Activated T-helper 17 cell treated with anti-CD3 and anti-CD28 coated beads, Interleukin-2, amount 50 U/mL, for 72 hours (primary cell): ENCODE measurements at regions not wholly inside any gene's neighbourhood (a gene's known extent, or its start where the extent isn't known, plus 50 kb on each side); places are given as distances from the start of the nearest gene placed in this dataset.

Experiments
- ATAC-seq: fragments of 150-1000 bp; cut with Tn5 transposase; replicated peaks from 2 replicates; pipeline ENCODE4 v1.10.0; 2021; ENCODE audit warnings: mild to moderate bottlenecking, moderate library complexity
- H3K27ac Mint-ChIP-seq: one replicate; pipeline ENCODE4 v1.8.0; 2022; ENCODE audit warnings: mixed read lengths
- H3K27me3 Mint-ChIP-seq: one replicate; pipeline ENCODE4 v1.8.0; 2022; ENCODE audit warnings: mixed read lengths
- H3K36me3 Mint-ChIP-seq: one replicate; pipeline ENCODE4 v1.8.0; 2022; ENCODE audit warnings: low read depth, mild to moderate bottlenecking, mixed read lengths
- H3K4me1 Mint-ChIP-seq: one replicate; pipeline ENCODE4 v1.8.0; 2022; ENCODE audit warnings: mixed read lengths
- H3K4me3 Mint-ChIP-seq: one replicate; pipeline ENCODE4 v1.8.0; 2022; ENCODE audit warnings: mild to moderate bottlenecking, mixed read lengths
- H3K9me3 Mint-ChIP-seq: one replicate; pipeline ENCODE4 v1.8.0; 2022; ENCODE audit warnings: mixed read lengths

DNA sequence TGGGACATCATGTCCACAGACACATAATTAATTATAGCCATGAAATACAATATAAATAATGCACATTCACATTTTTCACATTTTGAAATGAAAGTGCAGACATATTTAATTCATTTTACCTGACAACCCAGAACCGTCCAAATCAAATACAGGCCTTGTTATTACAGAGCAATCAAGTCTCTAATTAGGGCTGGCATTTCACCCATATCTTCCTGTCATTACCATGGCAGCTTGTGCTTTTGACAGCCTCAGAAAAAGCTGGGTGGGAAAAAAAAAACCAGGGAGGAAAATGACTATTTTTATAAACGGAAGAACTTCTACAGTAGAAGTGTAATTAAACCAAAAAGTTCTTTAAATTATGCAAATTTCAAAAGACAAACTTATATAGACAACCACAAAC, 436.4 kb downstream of the FBXO15 start:
- Mint-ChIP-seq H3K27me3 (no peaks in the 10 kb centered on the region), H3K4me3 (no peak overlapping the region), H3K4me1 (no peaks in the 10 kb centered on the region), H3K27ac (no peak overlapping the region), H3K36me3 (no peaks in the 10 kb centered on the region), H3K9me3 (peaks cover 8% of the 10 kb centered on the region)
- ATAC-seq: no peak

DNA sequence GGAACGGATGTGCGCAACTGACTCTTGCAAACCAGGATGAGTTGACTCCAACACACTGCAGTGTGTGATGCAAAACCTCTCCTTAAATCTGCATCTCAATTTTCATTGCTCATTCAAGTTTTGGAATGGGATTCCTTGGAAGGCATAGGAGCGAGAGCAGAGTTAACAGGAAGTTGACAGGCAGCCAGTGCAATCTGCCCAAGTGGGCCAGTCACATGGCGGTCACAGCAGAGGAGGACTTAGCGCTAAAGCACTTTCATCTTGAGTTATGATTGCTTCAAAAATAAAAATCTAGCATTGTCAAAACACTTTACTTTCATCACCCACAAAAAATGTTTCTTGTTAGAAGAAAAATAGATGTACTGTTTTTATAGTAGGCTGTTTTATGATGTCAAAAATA, 439.0 kb downstream of the FBXO15 start:
- Mint-ChIP-seq H3K27ac (no peak overlapping the region), H3K9me3 (peaks cover 11% of the 10 kb centered on the region), H3K4me1 (no peaks in the 10 kb centered on the region), H3K4me3 (no peak overlapping the region), H3K36me3 (no peaks in the 10 kb centered on the region), H3K27me3 (no peaks in the 10 kb centered on the region)
- no peak for ATAC-seq

DNA sequence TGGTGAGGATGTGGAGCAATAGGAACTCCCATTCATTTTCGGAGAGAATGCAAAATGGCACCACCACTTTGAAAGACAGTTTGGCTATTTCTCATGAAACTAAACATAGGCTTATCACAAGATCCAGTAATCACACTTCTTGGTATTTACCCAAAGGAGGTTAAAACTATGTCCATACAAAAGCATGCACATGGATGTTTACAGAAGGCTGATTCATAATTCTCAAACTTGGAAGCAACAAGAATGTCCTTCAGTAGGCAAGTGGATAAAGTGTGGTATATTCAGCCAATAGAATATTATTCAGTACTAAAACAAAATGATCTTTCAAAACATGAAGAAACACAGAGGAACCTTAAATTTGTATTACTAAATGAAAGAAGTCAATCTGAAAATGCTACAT, 440.6 kb downstream of the FBXO15 start:
- Mint-ChIP-seq H3K9me3 (peaks cover 7% of the 10 kb centered on the region), H3K4me1 (no peaks in the 10 kb centered on the region), H3K4me3 (no peak overlapping the region), H3K36me3 (no peaks in the 10 kb centered on the region), H3K27me3 (no peaks in the 10 kb centered on the region), H3K27ac (no peak overlapping the region)
- ATAC-seq: no peak

DNA sequence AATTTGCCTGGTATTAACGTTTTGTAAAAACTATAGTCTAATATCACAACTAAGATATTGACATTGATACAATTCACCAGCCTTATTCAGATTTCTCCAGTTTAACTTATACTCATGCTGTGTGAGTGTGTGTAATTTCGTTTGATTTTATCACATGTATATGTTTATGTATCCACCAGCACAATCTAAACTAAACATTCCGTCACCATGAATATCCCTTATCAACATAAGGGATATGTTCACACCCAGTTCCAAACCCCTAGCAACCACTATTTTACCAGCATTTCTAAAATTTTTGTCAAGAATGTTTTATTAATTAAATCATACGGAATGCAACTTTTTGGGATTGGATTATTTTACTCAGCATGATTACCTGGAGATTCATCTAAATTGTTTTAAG, 450.3 kb downstream of the FBXO15 start:
- Mint-ChIP-seq H3K9me3 (peaks cover 6% of the 10 kb centered on the region), H3K4me1 (no peaks in the 10 kb centered on the region), H3K36me3 (no peaks in the 10 kb centered on the region), H3K27ac (no peak overlapping the region), H3K27me3 (no peaks in the 10 kb centered on the region), H3K4me3 (no peak overlapping the region)
- no peak for ATAC-seq

DNA sequence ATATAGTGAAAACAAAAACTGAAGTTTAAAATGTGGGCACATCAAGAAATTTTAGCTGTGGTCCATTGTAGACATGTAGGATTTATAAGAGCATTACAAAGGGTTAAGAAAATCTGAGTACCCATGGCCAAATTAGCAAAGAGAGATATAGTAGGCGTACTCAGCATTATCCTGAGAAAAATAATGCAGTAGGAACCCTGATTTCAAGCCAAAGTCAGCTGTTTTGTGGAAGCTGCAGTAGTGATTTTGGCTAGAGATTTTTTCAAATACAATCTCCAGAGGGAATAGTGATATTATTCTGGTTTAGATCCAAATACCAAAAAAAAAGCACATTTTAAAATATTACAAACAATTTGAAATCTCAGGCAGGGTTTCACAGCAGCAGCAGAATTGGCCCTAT, 450.9 kb downstream of the FBXO15 start:
- Mint-ChIP-seq H3K36me3 (no peaks in the 10 kb centered on the region), H3K4me1 (no peaks in the 10 kb centered on the region), H3K9me3 (peaks cover 6% of the 10 kb centered on the region), H3K27me3 (no peaks in the 10 kb centered on the region), H3K4me3 (no peak overlapping the region), H3K27ac (no peak overlapping the region)
- no peak for ATAC-seq

DNA sequence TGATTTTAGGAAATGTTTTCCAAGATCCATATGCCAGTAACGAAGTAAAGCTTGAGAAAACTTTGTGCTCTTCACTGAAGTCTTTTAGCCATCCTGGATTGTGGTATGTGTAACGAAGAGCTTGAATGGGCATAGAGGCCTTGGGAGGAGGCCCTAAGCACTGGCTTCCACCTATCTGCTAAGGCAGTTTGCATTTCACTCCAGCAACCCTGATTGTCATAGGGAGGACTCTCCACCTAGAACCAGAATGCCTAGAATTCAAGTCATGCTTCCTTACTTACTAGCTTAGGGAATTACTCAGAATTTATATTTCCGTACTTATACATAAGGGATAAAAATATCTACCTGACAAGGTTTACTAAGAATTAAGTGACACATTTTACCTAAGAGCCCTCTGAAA, 451.5 kb downstream of the FBXO15 start:
- no peaks in the 10 kb centered on the region for H3K27me3 Mint-ChIP-seq
- H3K4me1 Mint-ChIP-seq: no peaks in the 10 kb centered on the region
- ATAC-seq: no peak
- no peak overlapping the region for H3K27ac Mint-ChIP-seq
- no peaks in the 10 kb centered on the region for H3K36me3 Mint-ChIP-seq
- no peak overlapping the region for H3K4me3 Mint-ChIP-seq
- peaks cover 6% of the 10 kb centered on the region for H3K9me3 Mint-ChIP-seq

DNA sequence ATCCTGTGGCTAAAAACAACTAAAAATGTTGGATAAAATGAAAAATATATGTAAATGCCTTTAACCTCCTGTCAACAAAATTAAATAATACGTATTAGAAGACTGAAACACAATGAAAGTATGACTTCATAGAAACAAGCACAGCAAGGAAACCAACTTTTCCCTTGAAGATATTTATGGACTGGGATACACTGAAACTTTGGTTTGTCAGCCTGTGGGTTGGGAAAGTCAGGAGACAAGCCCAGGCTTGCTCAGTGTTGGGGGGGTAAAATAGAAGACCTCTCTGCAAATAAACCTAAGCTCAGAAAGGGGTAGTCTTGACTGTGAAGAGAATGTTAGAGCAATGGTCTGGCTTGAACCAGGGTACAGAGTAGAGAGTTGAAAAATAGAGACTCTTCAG, 454.5 kb downstream of the FBXO15 start:
- Mint-ChIP-seq H3K27me3 (no peaks in the 10 kb centered on the region), H3K36me3 (no peaks in the 10 kb centered on the region), H3K9me3 (peaks cover 6% of the 10 kb centered on the region), H3K4me3 (no peak overlapping the region), H3K27ac (no peak overlapping the region), H3K4me1 (no peaks in the 10 kb centered on the region)
- no peak for ATAC-seq

DNA sequence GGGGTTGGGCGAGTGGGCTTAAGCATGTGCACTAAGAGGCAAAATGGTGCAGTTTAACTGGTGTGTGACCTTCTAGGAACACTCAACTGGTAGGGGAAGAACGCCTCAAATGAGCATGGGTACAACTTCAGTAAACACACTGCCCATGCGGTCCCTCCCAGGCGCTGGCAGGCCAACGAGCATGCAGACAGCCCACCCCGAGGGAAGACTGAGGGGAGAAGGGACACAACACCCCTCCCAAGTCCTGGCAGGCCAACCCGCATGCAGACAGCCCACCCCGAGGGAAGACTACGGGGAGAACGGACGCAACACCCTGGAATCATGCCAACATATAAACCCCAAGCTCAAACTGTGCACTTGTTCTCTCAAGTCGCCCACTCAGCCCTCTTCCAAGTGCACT, 456.0 kb downstream of the FBXO15 start:
- Mint-ChIP-seq H3K4me3 (no peak overlapping the region), H3K27me3 (no peaks in the 10 kb centered on the region), H3K27ac (no peak overlapping the region), H3K36me3 (no peaks in the 10 kb centered on the region), H3K4me1 (no peaks in the 10 kb centered on the region), H3K9me3 (peaks cover 6% of the 10 kb centered on the region)
- no peak for ATAC-seq

DNA sequence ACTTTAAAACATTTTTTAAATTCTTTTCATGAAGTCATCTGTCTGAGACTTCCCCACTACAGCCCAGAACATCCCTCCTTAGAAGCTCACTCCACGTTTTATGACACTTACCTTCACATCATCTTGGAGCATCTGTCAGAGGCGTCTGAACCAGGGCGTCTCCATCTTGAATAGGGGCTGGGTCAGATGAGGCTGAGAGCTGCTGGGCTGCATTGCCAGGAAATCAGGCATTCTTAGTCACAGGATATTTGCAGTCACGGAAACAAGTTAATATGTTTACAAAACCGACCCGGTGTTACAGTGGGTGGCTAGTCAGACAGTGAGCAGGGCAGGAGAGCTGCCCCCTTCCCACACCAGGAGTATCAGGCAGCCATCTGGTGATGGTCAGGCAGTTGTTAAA, 456.5 kb downstream of the FBXO15 start:
- Mint-ChIP-seq H3K4me3 (no peak overlapping the region), H3K9me3 (peaks cover 6% of the 10 kb centered on the region), H3K4me1 (no peaks in the 10 kb centered on the region), H3K27me3 (no peaks in the 10 kb centered on the region), H3K27ac (no peak overlapping the region), H3K36me3 (no peaks in the 10 kb centered on the region)
- no peak for ATAC-seq

DNA sequence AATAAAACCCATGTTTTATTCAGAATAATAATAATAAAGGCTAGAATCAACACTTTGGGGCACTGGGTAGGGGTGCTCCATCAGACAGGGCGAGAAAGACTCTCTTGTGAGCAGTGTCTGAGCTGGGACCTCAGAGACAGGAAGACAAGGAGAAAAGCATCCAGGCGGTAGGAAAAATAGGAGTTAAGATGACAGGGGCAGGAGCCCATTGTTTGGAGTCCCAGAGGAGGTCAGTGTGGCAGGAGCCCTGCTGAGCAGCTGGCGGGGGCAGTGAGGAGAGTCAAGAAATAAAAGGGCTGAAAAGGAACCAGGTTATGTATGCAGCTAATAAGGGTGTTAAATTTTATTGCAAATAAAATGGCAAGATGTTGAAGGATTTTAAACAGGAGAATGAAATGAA, 457.4 kb downstream of the FBXO15 start:
- no peak for ATAC-seq
- Mint-ChIP-seq H3K27ac (no peak overlapping the region), H3K4me3 (no peak overlapping the region), H3K27me3 (no peaks in the 10 kb centered on the region), H3K4me1 (no peaks in the 10 kb centered on the region), H3K36me3 (no peaks in the 10 kb centered on the region), H3K9me3 (peaks cover 6% of the 10 kb centered on the region)

DNA sequence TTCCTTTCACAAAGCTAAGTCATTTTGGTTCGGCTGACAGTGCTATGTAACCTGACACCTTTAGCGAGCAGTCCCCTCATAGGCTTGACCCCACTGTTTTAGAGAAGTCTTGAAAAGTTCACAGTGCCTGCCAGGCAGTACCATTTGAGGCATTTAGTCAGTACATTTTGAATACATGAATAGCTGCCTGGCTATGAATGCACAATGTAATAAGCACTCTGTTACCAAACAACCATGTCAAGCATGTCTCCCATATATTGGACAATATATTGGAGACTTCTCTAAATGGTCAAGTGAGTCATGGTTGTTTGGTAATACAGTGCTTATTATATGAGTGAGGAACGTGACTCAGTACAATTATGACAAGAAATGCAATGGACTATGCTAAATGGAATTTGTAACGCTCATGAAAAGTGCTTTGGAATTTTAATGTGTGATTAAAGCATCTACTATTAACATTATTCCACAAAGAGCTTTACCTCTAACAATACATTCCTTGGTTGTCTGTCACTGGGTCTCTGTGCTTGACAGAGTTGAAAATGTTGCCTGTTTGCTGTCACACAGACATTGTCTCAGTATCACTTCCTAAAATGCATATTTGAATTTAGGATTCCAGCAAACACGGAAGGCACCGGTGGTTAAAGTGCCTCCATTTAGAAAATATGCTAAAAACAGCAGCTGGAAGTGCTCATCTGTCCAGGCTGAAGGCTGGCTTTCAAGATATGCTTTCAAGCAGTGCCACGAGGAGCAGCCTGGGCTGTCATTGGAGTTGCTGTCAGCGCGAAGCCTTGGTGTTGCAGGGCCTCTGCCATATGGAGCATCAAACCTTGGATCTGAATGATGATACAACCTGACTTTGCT, 458.6 kb downstream of the FBXO15 start:
- Mint-ChIP-seq H3K36me3 (no peaks in the 10 kb centered on the region), H3K4me1 (no peaks in the 10 kb centered on the region), H3K27ac (no peak overlapping the region), H3K9me3 (peaks cover 6% of the 10 kb centered on the region), H3K4me3 (no peak overlapping the region), H3K27me3 (no peaks in the 10 kb centered on the region)
- ATAC-seq: no peak

DNA sequence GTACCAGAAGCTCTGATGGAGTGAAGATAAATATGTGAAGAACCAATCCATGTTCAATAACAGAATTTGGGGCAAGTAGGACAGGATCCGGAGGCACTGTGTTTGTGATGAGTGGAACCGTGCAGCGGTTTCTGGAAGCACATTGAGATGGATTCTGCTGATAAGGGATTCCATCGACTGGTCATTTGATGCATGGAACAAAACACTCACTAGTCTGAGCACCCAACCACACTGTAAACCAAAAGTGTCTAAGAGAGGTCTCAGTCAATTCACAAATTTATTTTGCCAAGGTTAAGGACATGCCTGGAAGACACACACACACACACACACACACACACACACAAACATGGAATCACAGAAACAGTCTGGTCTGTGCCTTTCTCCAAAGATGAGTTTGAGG, 459.5 kb downstream of the FBXO15 start:
- Mint-ChIP-seq H3K27ac (no peak overlapping the region), H3K36me3 (no peaks in the 10 kb centered on the region), H3K4me1 (no peaks in the 10 kb centered on the region), H3K27me3 (no peaks in the 10 kb centered on the region), H3K9me3 (peaks cover 1% of the 10 kb centered on the region), H3K4me3 (no peak overlapping the region)
- ATAC-seq: no peak

DNA sequence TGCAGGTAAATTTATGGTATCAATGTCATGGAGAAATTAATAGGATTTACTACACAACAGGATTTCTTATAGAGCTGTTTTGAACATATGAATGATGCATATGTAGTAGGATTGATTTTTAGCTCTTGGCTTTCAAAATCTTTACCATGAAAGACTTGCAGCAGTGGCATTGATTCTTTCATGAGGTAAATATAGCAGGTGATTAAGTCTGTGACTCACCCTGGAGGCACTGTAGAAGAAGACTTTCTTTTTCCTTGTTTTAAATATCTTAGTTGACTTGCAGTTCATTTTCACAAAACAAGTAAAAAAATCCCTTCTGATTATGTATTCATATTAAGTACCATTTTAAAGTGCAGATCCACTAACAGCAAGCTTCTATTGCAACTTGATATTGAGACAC, 463.0 kb downstream of the FBXO15 start:
- ATAC-seq: no peak
- Mint-ChIP-seq H3K4me3 (no peak overlapping the region), H3K27me3 (no peaks in the 10 kb centered on the region), H3K4me1 (no peaks in the 10 kb centered on the region), H3K9me3 (no peaks in the 10 kb centered on the region), H3K36me3 (no peaks in the 10 kb centered on the region), H3K27ac (no peak overlapping the region)

DNA sequence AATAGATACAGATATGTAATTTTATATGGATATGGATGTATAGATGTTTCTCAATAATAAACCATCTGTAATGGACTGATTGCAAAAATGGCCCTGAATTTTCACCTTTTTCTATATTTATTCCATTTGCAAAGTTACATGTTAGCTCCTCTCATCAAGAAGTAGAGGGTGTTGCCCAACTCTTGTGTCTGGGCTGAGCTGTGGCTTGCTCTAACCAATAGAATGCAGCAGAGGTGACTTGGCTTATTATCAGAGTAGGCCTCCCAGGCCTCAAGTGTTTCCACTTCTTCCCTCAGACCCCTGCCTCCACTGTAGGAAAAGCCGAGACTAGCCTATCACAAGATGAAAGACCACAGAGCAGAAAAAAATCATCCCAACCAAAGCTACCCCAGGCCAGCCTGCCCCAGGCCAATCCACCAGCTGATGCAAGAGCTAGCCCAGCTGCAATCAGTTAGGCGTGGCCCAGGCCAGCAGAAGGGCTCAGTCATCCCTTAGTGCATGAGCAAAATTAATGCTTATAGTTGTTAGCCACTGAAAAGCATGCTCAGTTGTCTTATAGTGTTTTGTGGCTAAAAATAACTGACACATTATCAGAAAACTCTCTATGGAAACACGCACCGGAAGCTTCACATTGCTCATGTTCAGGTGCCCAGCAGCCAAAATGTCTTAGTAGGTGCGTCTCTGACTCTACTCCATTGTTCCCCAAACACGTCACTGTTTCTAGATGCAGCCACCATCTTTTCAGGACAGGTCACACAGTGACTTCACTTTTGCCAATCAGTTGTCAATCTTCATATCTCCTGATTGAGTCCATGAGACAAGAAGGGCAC, 464.0 kb downstream of the FBXO15 start:
- ATAC-seq: no peak
- no peaks in the 10 kb centered on the region for H3K36me3 Mint-ChIP-seq

DNA sequence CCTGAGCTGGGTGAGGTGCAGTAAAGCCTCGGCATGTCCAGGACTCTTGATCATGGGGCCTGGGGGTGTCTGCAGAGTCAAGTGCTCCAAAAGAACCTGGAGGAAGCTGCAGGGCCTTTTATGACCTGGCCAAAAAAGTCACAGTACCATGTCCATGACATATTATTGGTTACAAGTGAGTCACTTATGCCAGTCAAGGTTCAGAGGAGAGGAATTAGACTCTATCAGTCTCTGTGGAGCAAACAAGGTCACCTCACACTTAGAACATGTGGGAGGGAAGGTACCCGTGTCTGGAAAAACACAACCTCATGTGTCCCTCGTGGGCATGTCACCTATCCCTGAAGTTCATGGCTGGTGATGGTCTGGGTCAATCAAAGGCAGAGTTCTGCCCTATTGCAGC, 465.7 kb downstream of the FBXO15 start:
- no peak for ATAC-seq
- H3K27ac Mint-ChIP-seq: no peak overlapping the region
- H3K9me3 Mint-ChIP-seq: no peaks in the 10 kb centered on the region
- no peaks in the 10 kb centered on the region for H3K36me3 Mint-ChIP-seq
- H3K27me3 Mint-ChIP-seq: no peaks in the 10 kb centered on the region
- no peaks in the 10 kb centered on the region for H3K4me1 Mint-ChIP-seq
- H3K4me3 Mint-ChIP-seq: no peak overlapping the region

More for the DNA sequence above, 464.0 kb downstream of the FBXO15 start:
- Mint-ChIP-seq H3K4me1 (no peaks in the 10 kb centered on the region), H3K4me3 (no peak overlapping the region), H3K27ac (no peak overlapping the region), H3K9me3 (no peaks in the 10 kb centered on the region), H3K27me3 (no peaks in the 10 kb centered on the region)
